ENCODE measurements at regions not wholly inside any gene's neighbourhood (a gene's known extent, or its start where the extent isn't known, plus 50 kb on each side); places are given as distances from the start of the nearest gene placed in this dataset.

GRCh38 chr2:234841321-234842015 lies 110.3 kb upstream of the SH3BP4 start:
- TF ChIP-seq, protein P1, sequence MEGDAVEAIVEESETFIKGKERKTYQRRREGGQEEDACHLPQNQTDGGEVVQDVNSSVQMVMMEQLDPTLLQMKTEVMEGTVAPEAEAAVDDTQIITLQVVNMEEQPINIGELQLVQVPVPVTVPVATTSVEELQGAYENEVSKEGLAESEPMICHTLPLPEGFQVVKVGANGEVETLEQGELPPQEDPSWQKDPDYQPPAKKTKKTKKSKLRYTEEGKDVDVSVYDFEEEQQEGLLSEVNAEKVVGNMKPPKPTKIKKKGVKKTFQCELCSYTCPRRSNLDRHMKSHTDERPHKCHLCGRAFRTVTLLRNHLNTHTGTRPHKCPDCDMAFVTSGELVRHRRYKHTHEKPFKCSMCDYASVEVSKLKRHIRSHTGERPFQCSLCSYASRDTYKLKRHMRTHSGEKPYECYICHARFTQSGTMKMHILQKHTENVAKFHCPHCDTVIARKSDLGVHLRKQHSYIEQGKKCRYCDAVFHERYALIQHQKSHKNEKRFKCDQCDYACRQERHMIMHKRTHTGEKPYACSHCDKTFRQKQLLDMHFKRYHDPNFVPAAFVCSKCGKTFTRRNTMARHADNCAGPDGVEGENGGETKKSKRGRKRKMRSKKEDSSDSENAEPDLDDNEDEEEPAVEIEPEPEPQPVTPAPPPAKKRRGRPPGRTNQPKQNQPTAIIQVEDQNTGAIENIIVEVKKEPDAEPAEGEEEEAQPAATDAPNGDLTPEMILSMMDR (conservative IDR thresholded peaks at IDR 0.05; ENCODE audit: low read length), result no peak
- no peak for TF ChIP-seq EZH2phosphoT487 (IDR thresholded peaks at IDR 0.05; ENCODE audit: borderline replicate concordance)

All from Loucy (cell line).